NCI-H526 (cell line): ENCODE measurements at regions not wholly inside any gene's neighbourhood (a gene's known extent, or its start where the extent isn't known, plus 50 kb on each side); places are given as distances from the start of the nearest gene placed in this dataset.
"Not testable (repeated sequence)": the region's sequence is repeated elsewhere in the genome, so short reads cannot be mapped to it uniquely, and the experiment has no call there.

Experiments
- DNase-seq, 2 experiments: peaks; one replicate each; lab custom pipeline; 2025; lab: John Stamatoyannopoulos, UW

GRCh38 chr11:13614918-13615317 lies 53.5 kb upstream of the FAR1 start:
- not testable (repeated sequence) for DNase-seq

- no peak for DNase-seq
These were observed 59.8 kb upstream of the FAR1 start for GRCh38 chr11:13608656-13609055.

- no peak for DNase-seq
These were observed 61.8 kb upstream of the FAR1 start for GRCh38 chr11:13606701-13607100.

GRCh38 chr11:13603661-13604060 lies 64.8 kb upstream of the FAR1 start:
- no peak for DNase-seq

GRCh38 chr11:13602844-13603243 lies 65.6 kb upstream of the FAR1 start:
- DNase-seq = no peak

- DNase-seq = no peak
These were observed 71.7 kb upstream of the FAR1 start for GRCh38 chr11:13596611-13597326.

GRCh38 chr11:13595166-13595565 lies 73.3 kb upstream of the FAR1 start:
- no peak for DNase-seq

- DNase-seq = no peak
These were observed 74.4 kb upstream of the FAR1 start for GRCh38 chr11:13594044-13594443.

GRCh38 chr11:13578514-13579140 lies 82.8 kb upstream of the PTH start:
- DNase-seq = no peak

GRCh38 chr11:13577881-13578280 lies 82.1 kb upstream of the PTH start:
- no peak for DNase-seq

GRCh38 chr11:13576995-13577394 lies 81.2 kb upstream of the PTH start:
- no peak for DNase-seq

GRCh38 chr11:13575385-13575784 lies 79.6 kb upstream of the PTH start:
- not testable (repeated sequence) for DNase-seq

GRCh38 chr11:13567551-13567950 lies 71.8 kb upstream of the PTH start:
- no peak for DNase-seq

GRCh38 chr11:13561860-13562259 lies 66.1 kb upstream of the PTH start:
- DNase-seq = no peak

GRCh38 chr11:13560341-13560740 lies 64.5 kb upstream of the PTH start:
- DNase-seq = peak; percentile 53 to 80

GRCh38 chr11:13552784-13553183 lies 57.0 kb upstream of the PTH start:
- no peak for DNase-seq

- DNase-seq = no peak
These were observed 56.0 kb upstream of the PTH start for GRCh38 chr11:13551834-13552233.

GRCh38 chr11:13550761-13551160 lies 55.0 kb upstream of the PTH start:
- no peak for DNase-seq

- not testable (repeated sequence) for DNase-seq
These were observed 50.3 kb upstream of the PTH start for GRCh38 chr11:13546092-13546491.
